Testis (tissue), 2 donors: ENCODE measurements at regions not wholly inside any gene's neighbourhood (a gene's known extent, or its start where the extent isn't known, plus 50 kb on each side); places are given as distances from the start of the nearest gene placed in this dataset.
"Not testable (repeated sequence)": the region's sequence is repeated elsewhere in the genome, so short reads cannot be mapped to it uniquely, and the experiment has no call there.

ENCODE experiments used
- DNase-seq: peaks from one replicate; pipeline ENCODE4 v3.0.0-alpha.2; 2019
- H3K27ac ChIP-seq, 2 donors: fragments of 200-600 bp; sonication (generic); one replicate each; pipeline ENCODE4 v1.5.1; 2019
- H3K27me3 ChIP-seq: fragments of 200-600 bp; sonication (generic); one replicate; pipeline ENCODE4 v1.5.1; 2019
- H3K36me3 ChIP-seq: fragments of 200-600 bp; sonication (generic); one replicate; pipeline ENCODE4 v1.5.1; 2017; ENCODE audit warnings: low read depth; ENCODE audit errors: missing control alignments
- H3K4me1 ChIP-seq: fragments of 200-600 bp; sonication (generic); one replicate; pipeline ENCODE4 v1.5.1; 2019
- H3K4me3 ChIP-seq, 2 donors: fragments of 200-600 bp; sonication (generic); one replicate each; pipeline ENCODE4 v1.5.1; 2017 to 2019
- H3K9me3 ChIP-seq: fragments of 200-600 bp; sonication (generic); one replicate; pipeline ENCODE4 v1.5.1; 2017
- WGBS, 2 donors: methylation state at CpG; one replicate each; pipeline ENCODE4 v1.1.5; 2018; 5-methylcytosine and 5-hydroxymethylcytosine counted together
- intact Hi-C: fragments of 100-400 bp; cut with DNase I; formaldehyde crosslinking; loops from one replicate; pipeline ENCODE4 v1.15.1; 2023; ENCODE audit warnings: low total_unique reads

DNA sequence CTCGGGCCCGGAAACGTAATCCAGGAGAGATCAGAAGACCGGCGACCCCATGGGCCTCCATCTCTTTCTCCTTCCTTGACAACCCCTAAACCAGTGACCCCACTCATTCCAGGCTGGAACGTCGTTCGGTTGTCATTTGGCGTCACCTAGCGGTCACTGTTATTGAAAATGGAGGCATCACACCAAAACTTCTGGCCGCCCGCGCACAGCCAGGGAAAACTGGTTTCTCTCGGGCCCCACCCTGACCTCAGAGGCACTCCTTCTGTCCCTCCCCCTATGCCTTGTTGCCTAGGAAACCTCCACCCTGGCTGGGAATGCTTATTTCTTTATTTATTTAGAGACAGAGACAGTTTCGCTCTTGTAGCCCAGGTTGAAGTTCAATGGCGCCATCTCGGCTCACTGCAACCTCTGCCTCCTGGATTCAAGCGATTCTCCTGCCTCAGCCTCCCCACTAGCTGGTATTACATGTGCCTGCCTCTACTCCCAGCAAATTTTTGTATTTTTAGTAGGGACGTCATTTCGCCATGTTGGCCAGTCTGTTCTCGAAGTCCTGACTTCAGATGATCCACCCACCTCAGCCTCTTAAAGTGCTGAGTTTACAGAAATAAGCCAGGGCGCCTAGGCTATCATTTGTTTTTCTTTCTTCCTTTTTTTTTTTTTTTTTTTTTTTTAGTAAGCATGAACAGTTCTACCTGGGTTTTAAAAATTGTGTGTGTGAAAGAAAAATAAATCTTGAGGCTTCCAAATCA lies 2144.1 kb upstream of the TPTE start:
- H3K4me3 ChIP-seq, H3K9me3 ChIP-seq, DNase-seq, H3K4me1 ChIP-seq, intact Hi-C loops, H3K27ac ChIP-seq, H3K27me3 ChIP-seq, H3K36me3 ChIP-seq: not testable (repeated sequence)
- no CpG with 5 or more reads among the region's 22 CpGs for WGBS, 2 donors

DNA sequence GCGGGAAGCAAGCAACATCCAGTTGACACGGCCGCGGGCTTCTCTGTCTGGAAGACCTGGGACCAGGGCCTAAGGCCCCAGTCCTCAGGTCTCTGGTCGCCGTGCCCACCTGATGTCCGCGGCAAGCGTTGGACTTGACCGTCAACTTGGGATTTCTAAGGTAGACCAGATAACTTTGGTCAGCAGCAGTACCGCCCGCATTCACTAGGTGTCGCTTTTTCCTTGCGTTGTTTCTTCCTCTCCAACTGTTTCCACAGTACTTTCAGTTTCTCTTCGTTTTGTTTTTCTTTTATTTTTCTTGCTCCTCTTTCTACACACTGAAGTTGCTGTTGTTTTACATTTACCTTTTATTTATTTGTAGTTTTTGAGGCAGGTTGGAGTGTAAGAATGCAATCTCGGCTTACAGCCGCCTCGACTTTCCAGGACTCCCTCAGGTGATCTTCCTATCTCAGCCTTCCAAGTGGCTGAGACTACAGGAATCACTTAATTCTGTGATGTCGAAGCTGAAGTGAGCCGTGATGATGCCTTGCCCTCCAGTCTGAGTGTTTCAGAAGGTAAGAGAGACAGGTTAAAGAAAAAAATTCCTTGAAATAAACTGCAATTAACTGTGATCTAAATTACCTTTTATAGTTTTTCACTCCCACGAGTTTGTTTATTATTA lies 2140.8 kb upstream of the TPTE start:
- H3K36me3 ChIP-seq, H3K4me1 ChIP-seq, H3K4me3 ChIP-seq, H3K27me3 ChIP-seq, DNase-seq, intact Hi-C loops, H3K27ac ChIP-seq, H3K9me3 ChIP-seq: not testable (repeated sequence)
- no CpG with 5 or more reads among the region's 21 CpGs for WGBS, 2 donors

DNA sequence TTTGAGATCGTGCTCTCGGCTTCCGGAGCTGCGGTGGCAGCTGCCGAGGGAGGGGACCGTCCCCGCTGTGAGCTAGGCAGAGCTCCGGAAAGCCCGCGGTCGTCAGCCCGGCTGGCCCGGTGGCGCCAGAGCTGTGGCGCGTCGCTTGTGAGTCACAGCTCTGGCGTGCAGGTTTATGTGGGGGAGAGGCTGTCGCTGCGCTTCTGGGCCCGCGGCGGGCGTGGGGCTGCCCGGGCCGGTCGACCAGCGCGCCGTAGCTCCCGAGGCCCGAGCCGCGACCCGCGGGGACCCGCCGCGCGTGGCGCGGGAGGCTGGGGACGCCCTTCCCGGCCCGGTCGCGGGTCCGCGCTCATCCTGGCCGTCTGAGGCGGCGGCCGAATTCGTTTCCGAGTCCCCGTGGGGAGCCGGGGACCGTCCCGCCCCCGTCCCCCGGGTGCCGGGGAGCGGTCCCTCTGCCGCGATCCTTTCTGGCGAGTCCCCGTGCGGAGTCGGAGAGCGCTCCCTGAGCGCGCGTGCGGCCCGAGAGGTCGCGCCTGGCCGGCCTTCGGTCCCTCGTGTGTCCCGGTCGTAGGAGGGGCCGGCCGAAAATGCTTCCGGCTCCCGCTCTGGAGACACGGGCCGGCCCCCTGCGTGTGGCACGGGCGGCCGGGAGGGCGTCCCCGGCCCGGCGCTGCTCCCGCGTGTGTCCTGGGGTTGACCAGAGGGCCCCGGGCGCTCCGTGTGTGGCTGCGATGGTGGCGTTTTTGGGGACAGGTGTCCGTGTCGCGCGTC lies 2133.0 kb upstream of the TPTE start:
- H3K9me3 ChIP-seq, H3K27ac ChIP-seq, H3K4me3 ChIP-seq, DNase-seq, intact Hi-C loops, H3K36me3 ChIP-seq, H3K4me1 ChIP-seq, H3K27me3 ChIP-seq: not testable (repeated sequence)
- WGBS, 2 donors = no CpG with 5 or more reads among the region's 107 CpGs

DNA sequence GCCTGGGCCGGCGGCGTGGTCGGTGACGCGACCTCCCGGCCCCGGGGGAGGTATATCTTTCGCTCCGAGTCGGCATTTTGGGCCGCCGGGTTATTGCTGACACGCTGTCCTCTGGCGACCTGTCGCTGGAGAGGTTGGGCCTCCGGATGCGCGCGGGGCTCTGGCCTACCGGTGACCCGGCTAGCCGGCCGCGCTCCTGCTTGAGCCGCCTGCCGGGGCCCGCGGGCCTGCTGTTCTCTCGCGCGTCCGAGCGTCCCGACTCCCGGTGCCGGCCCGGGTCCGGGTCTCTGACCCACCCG lies 2132.5 kb upstream of the TPTE start:
- H3K27ac ChIP-seq, H3K4me3 ChIP-seq, H3K27me3 ChIP-seq, H3K36me3 ChIP-seq, H3K9me3 ChIP-seq, DNase-seq, intact Hi-C loops, H3K4me1 ChIP-seq: not testable (repeated sequence)
- WGBS, 2 donors = no CpG with 5 or more reads among the region's 40 CpGs

DNA sequence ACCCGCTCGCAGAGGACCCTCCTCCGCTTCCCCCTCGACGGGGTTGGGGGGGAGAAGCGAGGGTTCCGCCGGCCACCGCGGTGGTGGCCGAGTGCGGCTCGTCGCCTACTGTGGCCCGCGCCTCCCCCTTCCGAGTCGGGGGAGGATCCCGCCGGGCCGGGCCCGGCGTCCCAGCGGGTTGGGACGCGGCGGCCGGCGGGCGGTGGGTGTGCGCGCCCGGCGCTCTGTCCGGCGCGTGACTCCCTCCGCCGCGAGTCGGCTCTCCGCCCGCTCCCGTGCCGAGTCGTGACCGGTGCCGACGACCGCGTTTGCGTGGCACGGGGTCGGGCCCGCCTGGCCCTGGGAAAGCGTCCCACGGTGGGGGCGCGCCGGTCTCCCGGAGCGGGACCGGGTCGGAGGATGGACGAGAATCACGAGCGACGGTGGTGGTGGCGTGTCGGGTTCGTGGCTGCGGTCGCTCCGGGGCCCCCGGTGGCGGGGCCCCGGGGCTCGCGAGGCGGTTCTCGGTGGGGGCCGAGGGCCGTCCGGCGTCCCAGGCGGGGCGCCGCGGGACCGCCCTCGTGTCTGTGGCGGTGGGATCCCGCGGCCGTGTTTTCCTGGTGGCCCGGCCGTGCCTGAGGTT lies 2130.7 kb upstream of the TPTE start:
- not testable (repeated sequence) for H3K27ac ChIP-seq, H3K9me3 ChIP-seq
- WGBS, 2 donors = no CpG with 5 or more reads among the region's 97 CpGs

DNA sequence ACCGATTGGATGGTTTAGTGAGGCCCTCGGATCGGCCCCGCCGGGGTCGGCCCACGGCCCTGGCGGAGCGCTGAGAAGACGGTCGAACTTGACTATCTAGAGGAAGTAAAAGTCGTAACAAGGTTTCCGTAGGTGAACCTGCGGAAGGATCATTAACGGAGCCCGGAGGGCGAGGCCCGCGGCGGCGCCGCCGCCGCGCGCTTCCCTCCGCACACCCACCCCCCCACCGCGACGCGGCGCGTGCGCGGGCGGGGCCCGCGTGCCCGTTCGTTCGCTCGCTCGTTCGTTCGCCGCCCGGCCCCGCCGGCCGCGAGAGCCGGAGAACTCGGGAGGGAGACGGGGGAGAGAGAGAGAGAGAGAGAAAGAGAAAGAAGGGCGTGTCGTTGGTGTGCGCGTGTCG lies 2127.0 kb upstream of the TPTE start:
- intact Hi-C loops, H3K27me3 ChIP-seq, H3K4me3 ChIP-seq, H3K4me1 ChIP-seq, DNase-seq, H3K36me3 ChIP-seq, H3K9me3 ChIP-seq, H3K27ac ChIP-seq: not testable (repeated sequence)
- no CpG with 5 or more reads among the region's 59 CpGs for WGBS, 2 donors

More for the DNA sequence above, 2130.7 kb upstream of the TPTE start:
- H3K4me3 ChIP-seq, intact Hi-C loops, H3K27me3 ChIP-seq, DNase-seq, H3K36me3 ChIP-seq, H3K4me1 ChIP-seq: not testable (repeated sequence)

DNA sequence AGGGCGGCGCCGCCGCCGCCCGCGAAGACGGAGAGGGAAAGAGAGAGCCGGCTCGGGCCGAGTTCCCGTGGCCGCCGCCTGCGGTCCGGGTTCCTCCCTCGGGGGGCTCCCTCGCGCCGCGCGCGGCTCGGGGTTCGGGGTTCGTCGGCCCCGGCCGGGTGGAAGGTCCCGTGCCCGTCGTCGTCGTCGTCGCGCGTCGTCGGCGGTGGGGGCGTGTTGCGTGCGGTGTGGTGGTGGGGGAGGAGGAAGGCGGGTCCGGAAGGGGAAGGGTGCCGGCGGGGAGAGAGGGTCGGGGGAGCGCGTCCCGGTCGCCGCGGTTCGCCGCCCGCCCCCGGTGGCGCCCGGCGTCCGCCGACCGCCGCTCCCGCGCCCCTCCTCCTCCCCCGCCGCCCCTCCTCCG lies 2125.4 kb upstream of the TPTE start:
- H3K27ac ChIP-seq, H3K9me3 ChIP-seq, H3K4me1 ChIP-seq, H3K4me3 ChIP-seq, H3K27me3 ChIP-seq, intact Hi-C loops, H3K36me3 ChIP-seq, DNase-seq: not testable (repeated sequence)
- WGBS, 2 donors = no CpG with 5 or more reads among the region's 71 CpGs

DNA sequence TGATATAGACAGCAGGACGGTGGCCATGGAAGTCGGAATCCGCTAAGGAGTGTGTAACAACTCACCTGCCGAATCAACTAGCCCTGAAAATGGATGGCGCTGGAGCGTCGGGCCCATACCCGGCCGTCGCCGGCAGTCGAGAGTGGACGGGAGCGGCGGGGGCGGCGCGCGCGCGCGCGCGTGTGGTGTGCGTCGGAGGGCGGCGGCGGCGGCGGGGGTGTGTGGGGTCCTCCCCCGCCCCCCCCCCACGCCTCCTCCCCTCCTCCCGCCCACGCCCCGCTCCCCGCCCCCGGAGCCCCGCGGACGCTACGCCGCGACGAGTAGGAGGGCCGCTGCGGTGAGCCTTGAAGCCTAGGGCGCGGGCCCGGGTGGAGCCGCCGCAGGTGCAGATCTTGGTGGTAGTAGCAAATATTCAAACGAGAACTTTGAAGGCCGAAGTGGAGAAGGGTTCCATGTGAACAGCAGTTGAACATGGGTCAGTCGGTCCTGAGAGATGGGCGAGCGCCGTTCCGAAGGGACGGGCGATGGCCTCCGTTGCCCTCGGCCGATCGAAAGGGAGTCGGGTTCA lies 2122.4 kb upstream of the TPTE start:
- H3K27ac ChIP-seq, intact Hi-C loops, H3K4me1 ChIP-seq, H3K4me3 ChIP-seq, DNase-seq, H3K9me3 ChIP-seq, H3K27me3 ChIP-seq, H3K36me3 ChIP-seq: not testable (repeated sequence)
- no CpG with 5 or more reads among the region's 66 CpGs for WGBS, 2 donors

DNA sequence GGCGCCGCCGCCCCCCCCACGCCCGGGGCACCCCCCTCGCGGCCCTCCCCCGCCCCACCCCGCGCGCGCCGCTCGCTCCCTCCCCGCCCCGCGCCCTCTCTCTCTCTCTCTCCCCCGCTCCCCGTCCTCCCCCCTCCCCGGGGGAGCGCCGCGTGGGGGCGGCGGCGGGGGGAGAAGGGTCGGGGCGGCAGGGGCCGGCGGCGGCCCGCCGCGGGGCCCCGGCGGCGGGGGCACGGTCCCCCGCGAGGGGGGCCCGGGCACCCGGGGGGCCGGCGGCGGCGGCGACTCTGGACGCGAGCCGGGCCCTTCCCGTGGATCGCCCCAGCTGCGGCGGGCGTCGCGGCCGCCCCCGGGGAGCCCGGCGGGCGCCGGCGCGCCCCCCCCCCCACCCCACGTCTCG lies 2121.5 kb upstream of the TPTE start:
- no CpG with 5 or more reads among the region's 67 CpGs for WGBS, 2 donors

DNA sequence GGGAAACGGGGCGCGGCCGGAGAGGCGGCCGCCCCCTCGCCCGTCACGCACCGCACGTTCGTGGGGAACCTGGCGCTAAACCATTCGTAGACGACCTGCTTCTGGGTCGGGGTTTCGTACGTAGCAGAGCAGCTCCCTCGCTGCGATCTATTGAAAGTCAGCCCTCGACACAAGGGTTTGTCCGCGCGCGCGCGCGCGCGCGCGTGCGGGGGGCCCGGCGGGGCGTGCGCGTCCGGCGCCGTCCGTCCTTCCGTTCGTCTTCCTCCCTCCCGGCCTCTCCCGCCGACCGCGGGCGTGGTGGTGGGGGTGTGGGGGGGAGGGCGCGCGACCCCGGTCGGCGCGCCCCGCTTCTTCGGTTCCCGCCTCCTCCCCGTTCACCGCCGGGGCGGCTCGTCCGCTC lies 2119.6 kb upstream of the TPTE start:
- no CpG with 5 or more reads among the region's 66 CpGs for WGBS, 2 donors
- intact Hi-C loops, H3K4me3 ChIP-seq, H3K36me3 ChIP-seq, H3K27ac ChIP-seq, H3K4me1 ChIP-seq, H3K27me3 ChIP-seq, H3K9me3 ChIP-seq, DNase-seq: not testable (repeated sequence)

More for the DNA sequence above, 2121.5 kb upstream of the TPTE start:
- H3K36me3 ChIP-seq, DNase-seq, intact Hi-C loops, H3K4me1 ChIP-seq, H3K27me3 ChIP-seq, H3K4me3 ChIP-seq, H3K27ac ChIP-seq, H3K9me3 ChIP-seq: not testable (repeated sequence)

DNA sequence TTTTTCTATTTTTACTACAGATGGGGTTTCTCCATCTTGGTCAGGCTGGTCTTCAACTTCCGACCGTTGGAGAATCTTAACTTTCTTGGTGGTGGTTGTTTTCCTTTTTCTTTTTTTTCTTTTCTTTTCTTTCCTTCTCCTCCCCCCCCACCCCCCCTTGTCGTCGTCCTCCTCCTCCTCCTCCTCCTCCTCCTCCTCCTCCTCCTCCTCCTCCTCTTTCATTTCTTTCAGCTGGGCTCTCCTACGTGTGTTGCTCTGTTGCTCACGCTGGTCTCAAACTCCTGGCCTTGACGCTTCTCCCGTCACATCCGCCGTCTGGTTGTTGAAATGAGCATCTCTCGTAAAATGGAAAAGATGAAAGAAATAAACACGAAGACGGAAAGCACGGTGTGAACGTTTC lies 2115.1 kb upstream of the TPTE start:
- H3K36me3 ChIP-seq, H3K9me3 ChIP-seq, H3K4me3 ChIP-seq, H3K27ac ChIP-seq, DNase-seq, intact Hi-C loops, H3K4me1 ChIP-seq, H3K27me3 ChIP-seq: not testable (repeated sequence)
- no CpG with 5 or more reads among the region's 15 CpGs for WGBS, 2 donors
